ENCODE measurements at regions not wholly inside any gene's neighbourhood (a gene's known extent, or its start where the extent isn't known, plus 50 kb on each side); places are given as distances from the start of the nearest gene placed in this dataset.

DNA sequence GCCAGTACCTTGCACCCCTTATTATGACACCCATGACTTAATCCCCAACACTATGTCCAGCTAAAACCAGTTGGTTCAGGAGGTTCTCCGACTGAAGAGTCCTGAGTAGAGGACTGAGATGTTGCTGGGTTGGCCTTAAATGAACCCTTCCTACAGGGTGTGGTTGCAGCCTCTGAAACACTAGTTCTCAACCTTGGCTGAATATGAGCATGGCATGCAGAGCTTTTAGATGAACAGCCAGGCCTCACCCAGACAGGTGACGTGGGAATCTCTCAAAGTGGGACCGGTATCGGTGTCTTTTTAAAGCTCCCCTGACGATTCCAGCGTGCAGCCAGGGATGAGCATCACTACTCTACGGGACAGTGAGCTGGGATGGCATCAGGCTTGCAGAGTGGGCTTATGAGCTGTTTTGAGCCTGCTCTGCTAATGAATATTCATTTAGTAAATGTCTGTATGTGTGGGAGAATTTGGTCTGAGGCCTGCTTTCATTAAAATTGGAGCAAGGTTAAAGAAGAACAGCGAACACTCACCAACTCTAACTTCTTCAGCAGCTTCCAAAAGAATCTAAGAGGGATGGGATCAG, 79.7 kb upstream of the PRICKLE2 start:
- TF ChIP-seq EZH2 (IDR thresholded peaks at IDR 0.05) (no peak), EGR1 (IDR thresholded peaks at IDR 0.05; ENCODE audit: low read depth) (no peak), YY1 (IDR thresholded peaks at IDR 0.05; ENCODE audit: extremely low read depth, insufficient replicate concordance, low read depth, low read length) (no peak), POLR2AphosphoS5 (IDR thresholded peaks at IDR 0.05; ENCODE audit: low read depth, low read length) (no peak), EZH2phosphoT487 (IDR thresholded peaks at IDR 0.05; ENCODE audit: borderline replicate concordance) (no peak), POLR2A (IDR thresholded peaks at IDR 0.05; ENCODE audit: borderline replicate concordance, extremely low read depth, insufficient read depth, insufficient read length) (no peak), ZFX (IDR thresholded peaks at IDR 0.05) (no peak), SRF (IDR thresholded peaks at IDR 0.05; ENCODE audit: low read depth) (no peak)
- TF ChIP-seq, protein P1, sequence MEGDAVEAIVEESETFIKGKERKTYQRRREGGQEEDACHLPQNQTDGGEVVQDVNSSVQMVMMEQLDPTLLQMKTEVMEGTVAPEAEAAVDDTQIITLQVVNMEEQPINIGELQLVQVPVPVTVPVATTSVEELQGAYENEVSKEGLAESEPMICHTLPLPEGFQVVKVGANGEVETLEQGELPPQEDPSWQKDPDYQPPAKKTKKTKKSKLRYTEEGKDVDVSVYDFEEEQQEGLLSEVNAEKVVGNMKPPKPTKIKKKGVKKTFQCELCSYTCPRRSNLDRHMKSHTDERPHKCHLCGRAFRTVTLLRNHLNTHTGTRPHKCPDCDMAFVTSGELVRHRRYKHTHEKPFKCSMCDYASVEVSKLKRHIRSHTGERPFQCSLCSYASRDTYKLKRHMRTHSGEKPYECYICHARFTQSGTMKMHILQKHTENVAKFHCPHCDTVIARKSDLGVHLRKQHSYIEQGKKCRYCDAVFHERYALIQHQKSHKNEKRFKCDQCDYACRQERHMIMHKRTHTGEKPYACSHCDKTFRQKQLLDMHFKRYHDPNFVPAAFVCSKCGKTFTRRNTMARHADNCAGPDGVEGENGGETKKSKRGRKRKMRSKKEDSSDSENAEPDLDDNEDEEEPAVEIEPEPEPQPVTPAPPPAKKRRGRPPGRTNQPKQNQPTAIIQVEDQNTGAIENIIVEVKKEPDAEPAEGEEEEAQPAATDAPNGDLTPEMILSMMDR (IDR thresholded peaks at IDR 0.05 in 2 of 3, conservative IDR thresholded peaks at IDR 0.05 in 1 of 3; ENCODE audit: borderline replicate concordance in 1 of 3, insufficient read depth in 1 of 3, low read depth in 2 of 3, low read length in 2 of 3), result no peak
- TF ChIP-seq, protein P2, sequence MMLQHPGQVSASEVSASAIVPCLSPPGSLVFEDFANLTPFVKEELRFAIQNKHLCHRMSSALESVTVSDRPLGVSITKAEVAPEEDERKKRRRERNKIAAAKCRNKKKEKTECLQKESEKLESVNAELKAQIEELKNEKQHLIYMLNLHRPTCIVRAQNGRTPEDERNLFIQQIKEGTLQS (IDR thresholded peaks at IDR 0.05), result no peak
- TF ChIP-seq, protein P3, sequence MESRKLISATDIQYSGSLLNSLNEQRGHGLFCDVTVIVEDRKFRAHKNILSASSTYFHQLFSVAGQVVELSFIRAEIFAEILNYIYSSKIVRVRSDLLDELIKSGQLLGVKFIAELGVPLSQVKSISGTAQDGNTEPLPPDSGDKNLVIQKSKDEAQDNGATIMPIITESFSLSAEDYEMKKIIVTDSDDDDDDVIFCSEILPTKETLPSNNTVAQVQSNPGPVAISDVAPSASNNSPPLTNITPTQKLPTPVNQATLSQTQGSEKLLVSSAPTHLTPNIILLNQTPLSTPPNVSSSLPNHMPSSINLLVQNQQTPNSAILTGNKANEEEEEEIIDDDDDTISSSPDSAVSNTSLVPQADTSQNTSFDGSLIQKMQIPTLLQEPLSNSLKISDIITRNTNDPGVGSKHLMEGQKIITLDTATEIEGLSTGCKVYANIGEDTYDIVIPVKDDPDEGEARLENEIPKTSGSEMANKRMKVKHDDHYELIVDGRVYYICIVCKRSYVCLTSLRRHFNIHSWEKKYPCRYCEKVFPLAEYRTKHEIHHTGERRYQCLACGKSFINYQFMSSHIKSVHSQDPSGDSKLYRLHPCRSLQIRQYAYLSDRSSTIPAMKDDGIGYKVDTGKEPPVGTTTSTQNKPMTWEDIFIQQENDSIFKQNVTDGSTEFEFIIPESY (IDR thresholded peaks at IDR 0.05; ENCODE audit: extremely low read depth, insufficient replicate concordance, low read length), result no peak
